Endothelial cell of umbilical vein (primary cell): ENCODE measurements at regions not wholly inside any gene's neighbourhood (a gene's known extent, or its start where the extent isn't known, plus 50 kb on each side); places are given as distances from the start of the nearest gene placed in this dataset.

Source experiments
- BruUV-seq: library from RNA; stranded (reverse); fragments of 400-500 nt; replicated peaks from 2 replicates; lab custom pipeline; 2021; lab: Mats Ljungman, UMichigan
- CTCF ChIA-PET: fragments of 300-600, 350-600 bp; sonication (Branson Sonifier 250); formaldehyde crosslinking; loops from one replicate; lab custom pipeline; 2021; ENCODE audit warnings: antibody characterized with exemption, inconsistent platforms; lab: Charles Lee
- POLR2A ChIA-PET: fragments of 300-600, 350-600 bp; sonication (Branson Sonifier 250); formaldehyde crosslinking; loops from one replicate; lab custom pipeline; 2021; ENCODE audit warnings: antibody characterized with exemption, inconsistent platforms; lab: Charles Lee
- DNase-seq: peaks from one replicate; pipeline ENCODE4 v3.0.0-alpha.2; 2011; ENCODE audit warnings: low read depth, low spot score
- FAIRE-seq: peaks from 2 replicates; lab custom pipeline; 2011; peaks lifted over from hg19 to GRCh38; lab: Jason Lieb, UNC
- H2AFZ ChIP-seq: 2 replicates; pipeline ENCODE4 v1.6.0; 2012; ENCODE audit warnings: low read depth, low read length, control low read depth, inconsistent platforms
- H3K27ac ChIP-seq: 2 replicates; pipeline ENCODE4 v1.5.1; 2011; ENCODE audit warnings: low read depth, mild to moderate bottlenecking, control low read depth, low read length, moderate library complexity; ENCODE audit not compliant: insufficient read depth
- H3K27me3 ChIP-seq, 2 experiments: 2 replicates each; pipeline versions ENCODE4 v1.6.0 to v1.6.1; 2011; ENCODE audit warnings: low read length in 2 of 2, mixed read lengths in 1 of 2; ENCODE audit not compliant: control insufficient read depth in 2 of 2, insufficient read depth in 2 of 2
- H3K36me3 ChIP-seq, 2 experiments: 2 replicates in 1 of 2; 3 replicates in 1 of 2; pipeline ENCODE4 v1.5.1; 2011; ENCODE audit warnings: low read length in 2 of 2, mild to moderate bottlenecking in 1 of 2, moderate library complexity in 1 of 2; ENCODE audit not compliant: control insufficient read depth in 2 of 2, insufficient read depth in 2 of 2; ENCODE audit errors: extremely low read depth in 1 of 2
- H3K4me1 ChIP-seq: 3 replicates; pipeline ENCODE4 v1.5.1; 2011; ENCODE audit warnings: mild to moderate bottlenecking, low read length; ENCODE audit not compliant: control insufficient read depth, insufficient read depth; ENCODE audit errors: extremely low read depth
- H3K4me2 ChIP-seq: 2 replicates; pipeline ENCODE4 v1.6.1; 2011; ENCODE audit warnings: low read length, control low read depth, mixed read lengths; ENCODE audit not compliant: insufficient read depth
- H3K4me3 ChIP-seq, 3 experiments: fragments of 200-600 bp in 1 of 3; sonication (generic), shearing (Covaris generic) in 1 of 3; replicated peaks in 1 of 3; 2 replicates each; pipeline ENCODE4 v1.5.1; 2011 to 2016; ENCODE audit warnings: control low read depth in 3 of 3, low read length in 3 of 3, mild to moderate bottlenecking in 2 of 3, inconsistent platforms in 1 of 3, low read depth in 1 of 3, moderate library complexity in 1 of 3; ENCODE audit not compliant: insufficient read depth in 1 of 3
- H3K79me2 ChIP-seq: 2 replicates; pipeline ENCODE4 v1.6.0; 2012; ENCODE audit warnings: low read length, inconsistent platforms; ENCODE audit not compliant: control insufficient read depth, insufficient read depth
- H3K9ac ChIP-seq: replicated peaks from 2 replicates; pipeline ENCODE3; 2011; ENCODE audit warnings: low read length, control low read depth; ENCODE audit not compliant: insufficient read depth; ENCODE audit errors: extremely low read depth
- H3K9me1 ChIP-seq: replicated peaks from 3 replicates; pipeline ENCODE4 v1.6.0; 2011; ENCODE audit warnings: mild to moderate bottlenecking, low read length; ENCODE audit not compliant: control insufficient read depth, insufficient read depth; ENCODE audit errors: extremely low read depth
- H3K9me3 ChIP-seq: replicated peaks from 2 replicates; pipeline ENCODE4 v1.5.1; 2012; ENCODE audit warnings: low read length, inconsistent platforms; ENCODE audit not compliant: control insufficient read depth, insufficient read depth
- H4K20me1 ChIP-seq: replicated peaks from 2 replicates; pipeline ENCODE3; 2011; ENCODE audit warnings: mild to moderate bottlenecking, low read length; ENCODE audit not compliant: control insufficient read depth, insufficient read depth; ENCODE audit errors: extremely low read depth
- CTCF ChIP-seq, 2 donors: IDR thresholded peaks; 1 replicate in 1 of 2; 2 replicates in 1 of 2; pipeline ENCODE4 v1.5.1; 2011; ENCODE audit warnings: low read length in 2 of 2, mild to moderate bottlenecking in 2 of 2, moderate library complexity in 2 of 2, control low read depth in 1 of 2, inconsistent platforms in 1 of 2, low read depth in 1 of 2; ENCODE audit not compliant: insufficient read depth in 1 of 2; ENCODE audit errors: extremely low read depth in 1 of 2
- EZH2 ChIP-seq: IDR thresholded peaks from 2 replicates; pipeline ENCODE4 v1.6.1; 2012; ENCODE audit warnings: borderline replicate concordance, low read depth, mild to moderate bottlenecking, moderate library complexity, low read length, inconsistent platforms; ENCODE audit not compliant: severe bottlenecking
- FOS ChIP-seq: IDR thresholded peaks from 2 replicates; pipeline ENCODE4 v1.6.1; 2011; ENCODE audit warnings: mild to moderate bottlenecking, low read length, moderate library complexity, borderline replicate concordance; ENCODE audit not compliant: insufficient read depth
- GATA2 ChIP-seq: IDR thresholded peaks from 2 replicates; pipeline ENCODE4 v1.7.0; 2011; ENCODE audit warnings: low read depth, mild to moderate bottlenecking, moderate library complexity, mixed read lengths, low read length; ENCODE audit not compliant: insufficient read length, insufficient read depth
- JUN ChIP-seq: IDR thresholded peaks from 2 replicates; pipeline ENCODE4 v1.6.1; 2011; ENCODE audit warnings: borderline replicate concordance, low read depth; ENCODE audit not compliant: insufficient read length, insufficient read depth
- MAX ChIP-seq: IDR thresholded peaks from 2 replicates; pipeline ENCODE4 v1.6.1; 2011; ENCODE audit not compliant: insufficient read depth, insufficient read length
- MYC ChIP-seq: IDR thresholded peaks from one replicate; pipeline ENCODE4 v1.6.1; 2011; ENCODE audit warnings: mild to moderate bottlenecking, low read depth, low read length
- POLR2A ChIP-seq: IDR thresholded peaks from 2 replicates; pipeline ENCODE4 v1.6.1; 2012; ENCODE audit warnings: low read depth, mild to moderate bottlenecking, control low read depth, low read length
- POLR2AphosphoS5 ChIP-seq: IDR thresholded peaks from 2 replicates; pipeline ENCODE4 v1.6.1; 2012; ENCODE audit warnings: low read depth, mild to moderate bottlenecking, control low read depth, low read length, moderate library complexity; ENCODE audit not compliant: insufficient read depth
- dilution Hi-C: fragments of 300-500 bp; cut with MboI; formaldehyde crosslinking; loops from one replicate; pipeline ENCODE4 v1.15.0; 2019; ENCODE audit warnings: low sequenced_read_pairs; ENCODE audit not compliant: extremely low pct_ligation_motif_present
- intact Hi-C: fragments of 100-400 bp; cut with micrococcal nuclease; formaldehyde crosslinking; loops from one replicate; pipeline ENCODE4 v1.10.0; 2022

DNA sequence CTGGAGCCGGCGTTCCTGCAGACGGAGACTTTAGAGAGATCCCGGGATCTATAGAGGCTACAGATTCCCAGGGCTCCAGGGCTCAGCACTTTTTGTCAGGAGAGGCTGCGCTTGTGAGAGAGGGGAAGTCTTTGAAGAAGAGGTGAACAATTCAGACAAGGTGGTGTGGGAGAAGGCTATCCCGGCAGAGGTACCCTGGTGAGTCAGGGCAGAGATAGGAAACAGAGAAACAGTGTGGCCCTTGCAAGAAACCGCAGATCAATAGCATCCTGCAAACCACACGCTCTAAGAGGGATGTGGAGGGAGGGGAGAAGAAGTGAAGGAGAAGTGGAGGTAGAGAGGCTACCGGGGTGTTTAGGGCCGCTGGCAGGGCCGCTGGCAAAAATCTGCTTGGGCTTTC lies 160.5 kb upstream of the APCDD1 start:
- Histone ChIP-seq H2AFZ (no peak overlapping the region), H3K27me3 (no peaks in the 10 kb centered on the region), H3K36me3 (no peaks in the 10 kb centered on the region), H3K4me3 (no peak overlapping the region), H3K9me3 (no peaks in the 10 kb centered on the region), H3K27ac (no peak overlapping the region), H3K4me1 (peaks cover 35% of the 10 kb centered on the region), H4K20me1 (no peaks in the 10 kb centered on the region), H3K9ac (no peak overlapping the region), H3K79me2 (no peaks in the 10 kb centered on the region), H3K4me2 (no peak overlapping the region), H3K9me1 (no peaks in the 10 kb centered on the region)
- DNase-seq (no peak), FAIRE-seq (no peak)
- dilution Hi-C loops (no loop called here), intact Hi-C loops (no loop called here)
- no TSS peak for BruUV-seq
- no peak for TF ChIP-seq POLR2A
- no peak for TF ChIP-seq MAX
- TF ChIP-seq JUN, result no peak
- no peak for TF ChIP-seq FOS
- TF ChIP-seq EZH2, result no peak
- no peak for TF ChIP-seq POLR2AphosphoS5
- no peak for TF ChIP-seq GATA2
- TF ChIP-seq CTCF (IDR thresholded peaks at IDR 0.05; ENCODE audit: extremely low read depth in 1 of 2, insufficient read depth in 1 of 2, low read depth in 1 of 2, low read length in 2 of 2), result no peak
- no peak for TF ChIP-seq MYC
- ChIA-PET CTCF (no interaction called here), POLR2A (no interaction called here)
